Endothelial cell (in vitro differentiated cells): ENCODE measurements at regions not wholly inside any gene's neighbourhood (a gene's known extent, or its start where the extent isn't known, plus 50 kb on each side); places are given as distances from the start of the nearest gene placed in this dataset.

ENCODE experiments used
- DNase-seq: peaks from one replicate; pipeline ENCODE4 v3.0.0; 2021; ENCODE audit warnings: low spot score
- H3K27ac Mint-ChIP-seq: one replicate; pipeline ENCODE4 v1.8.0; 2021; ENCODE audit warnings: mixed read lengths, inconsistent platforms; ENCODE audit not compliant: unreplicated experiment
- H3K27me3 Mint-ChIP-seq: one replicate; pipeline ENCODE4 v1.8.0; 2021; ENCODE audit warnings: mild to moderate bottlenecking, moderate library complexity, mixed read lengths, inconsistent platforms; ENCODE audit not compliant: unreplicated experiment
- H3K36me3 Mint-ChIP-seq: one replicate; pipeline ENCODE4 v1.8.0; 2021; ENCODE audit warnings: mild to moderate bottlenecking, low read depth, mixed read lengths, inconsistent platforms; ENCODE audit not compliant: unreplicated experiment
- H3K4me1 Mint-ChIP-seq: one replicate; pipeline ENCODE4 v1.8.0; 2021; ENCODE audit warnings: mild to moderate bottlenecking, mixed read lengths, inconsistent platforms; ENCODE audit not compliant: unreplicated experiment
- H3K4me3 Mint-ChIP-seq: one replicate; pipeline ENCODE4 v1.8.0; 2021; ENCODE audit warnings: mild to moderate bottlenecking, mixed read lengths, inconsistent platforms; ENCODE audit not compliant: unreplicated experiment
- H3K9me3 Mint-ChIP-seq: one replicate; pipeline ENCODE4 v1.8.0; 2021; ENCODE audit warnings: mixed read lengths, inconsistent platforms; ENCODE audit not compliant: unreplicated experiment
- TF ChIP-seq, protein P1 (sequence below): fragments of 200-600 bp; sonication (generic); IDR thresholded peaks from one replicate; pipeline ENCODE4 v1.5.0; 2021; ENCODE audit warnings: antibody characterized with exemption; ENCODE audit not compliant: unreplicated experiment

DNA sequence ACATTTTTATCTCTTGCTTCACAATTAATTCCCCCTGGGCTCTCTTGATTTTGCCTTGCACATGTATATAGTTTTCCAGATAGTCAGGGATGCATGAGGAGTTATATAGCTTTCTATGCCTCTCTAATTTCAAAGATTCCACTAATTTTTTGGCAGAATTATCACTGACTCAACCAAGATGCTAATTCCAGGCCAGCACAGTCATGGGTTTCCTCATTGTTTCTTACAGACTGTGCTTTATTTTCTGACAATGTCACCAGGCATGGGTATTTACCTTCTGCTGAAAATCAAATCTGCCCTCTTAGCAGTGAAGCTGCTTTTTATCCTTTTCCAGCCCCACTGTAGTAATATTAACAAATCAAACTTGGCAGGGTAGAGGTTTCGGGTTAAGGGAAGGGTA, 1520.6 kb upstream of the CADM2 start:
- no peak for DNase-seq
- no peak overlapping the region for H3K27ac Mint-ChIP-seq

DNA sequence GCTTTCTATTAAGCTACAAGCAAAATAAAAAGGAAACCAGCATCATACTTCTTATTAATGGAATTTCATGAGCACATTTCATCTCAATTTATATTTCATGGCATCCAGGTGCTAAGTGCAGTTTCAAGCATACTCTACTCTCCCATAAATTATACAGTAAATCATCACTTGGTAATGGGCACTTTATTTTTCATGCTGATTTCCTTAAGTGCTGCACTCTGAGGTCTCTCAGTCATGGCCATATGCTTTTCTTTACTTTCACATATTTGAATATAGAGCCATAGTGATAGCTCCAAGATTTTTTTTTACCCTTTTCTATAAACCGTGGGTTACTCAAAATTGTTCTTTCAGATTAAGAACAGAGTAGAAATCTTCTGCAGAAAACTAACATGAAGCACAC, 1505.7 kb upstream of the CADM2 start:
- H3K27ac Mint-ChIP-seq, result no peak overlapping the region
- peaks cover 3% of the 10 kb centered on the region for H3K4me1 Mint-ChIP-seq
- DNase-seq, result no peak
- no peaks in the 10 kb centered on the region for H3K27me3 Mint-ChIP-seq
- no peaks in the 10 kb centered on the region for H3K9me3 Mint-ChIP-seq
- no peaks in the 10 kb centered on the region for H3K36me3 Mint-ChIP-seq
- no peak overlapping the region for H3K4me3 Mint-ChIP-seq
- TF ChIP-seq, protein P1, sequence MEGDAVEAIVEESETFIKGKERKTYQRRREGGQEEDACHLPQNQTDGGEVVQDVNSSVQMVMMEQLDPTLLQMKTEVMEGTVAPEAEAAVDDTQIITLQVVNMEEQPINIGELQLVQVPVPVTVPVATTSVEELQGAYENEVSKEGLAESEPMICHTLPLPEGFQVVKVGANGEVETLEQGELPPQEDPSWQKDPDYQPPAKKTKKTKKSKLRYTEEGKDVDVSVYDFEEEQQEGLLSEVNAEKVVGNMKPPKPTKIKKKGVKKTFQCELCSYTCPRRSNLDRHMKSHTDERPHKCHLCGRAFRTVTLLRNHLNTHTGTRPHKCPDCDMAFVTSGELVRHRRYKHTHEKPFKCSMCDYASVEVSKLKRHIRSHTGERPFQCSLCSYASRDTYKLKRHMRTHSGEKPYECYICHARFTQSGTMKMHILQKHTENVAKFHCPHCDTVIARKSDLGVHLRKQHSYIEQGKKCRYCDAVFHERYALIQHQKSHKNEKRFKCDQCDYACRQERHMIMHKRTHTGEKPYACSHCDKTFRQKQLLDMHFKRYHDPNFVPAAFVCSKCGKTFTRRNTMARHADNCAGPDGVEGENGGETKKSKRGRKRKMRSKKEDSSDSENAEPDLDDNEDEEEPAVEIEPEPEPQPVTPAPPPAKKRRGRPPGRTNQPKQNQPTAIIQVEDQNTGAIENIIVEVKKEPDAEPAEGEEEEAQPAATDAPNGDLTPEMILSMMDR, result no peak

More for the DNA sequence above, 1520.6 kb upstream of the CADM2 start:
- Mint-ChIP-seq H3K4me3 (no peak overlapping the region), H3K27me3 (no peaks in the 10 kb centered on the region), H3K4me1 (peaks cover 6% of the 10 kb centered on the region), H3K9me3 (no peaks in the 10 kb centered on the region), H3K36me3 (no peaks in the 10 kb centered on the region)
- TF ChIP-seq, protein P1, result no peak

DNA sequence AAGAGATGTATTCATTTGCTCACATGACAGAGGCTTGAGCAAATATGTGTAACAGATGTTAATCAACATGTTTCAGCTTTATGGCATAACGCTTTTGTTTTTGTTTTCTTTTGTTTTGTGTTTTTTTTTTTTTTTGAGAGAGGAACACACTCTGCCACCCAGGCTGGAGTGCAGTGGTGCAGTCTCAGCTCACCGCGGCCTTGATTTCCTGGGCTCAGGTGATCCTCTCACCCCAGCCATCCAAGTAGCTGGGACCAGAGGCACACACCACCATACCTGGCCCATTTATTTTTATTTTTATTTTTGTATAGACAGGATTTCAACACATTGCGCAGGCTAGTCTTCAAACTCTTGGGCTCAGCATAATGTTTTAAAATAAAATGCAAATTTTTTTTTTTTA, 1504.4 kb upstream of the CADM2 start:
- Mint-ChIP-seq H3K27me3 (no peaks in the 10 kb centered on the region), H3K9me3 (no peaks in the 10 kb centered on the region), H3K4me3 (no peak overlapping the region), H3K27ac (no peak overlapping the region), H3K36me3 (no peaks in the 10 kb centered on the region), H3K4me1 (peaks cover 3% of the 10 kb centered on the region)
- no peak for DNase-seq
- TF ChIP-seq, protein P1, result no peak

DNA sequence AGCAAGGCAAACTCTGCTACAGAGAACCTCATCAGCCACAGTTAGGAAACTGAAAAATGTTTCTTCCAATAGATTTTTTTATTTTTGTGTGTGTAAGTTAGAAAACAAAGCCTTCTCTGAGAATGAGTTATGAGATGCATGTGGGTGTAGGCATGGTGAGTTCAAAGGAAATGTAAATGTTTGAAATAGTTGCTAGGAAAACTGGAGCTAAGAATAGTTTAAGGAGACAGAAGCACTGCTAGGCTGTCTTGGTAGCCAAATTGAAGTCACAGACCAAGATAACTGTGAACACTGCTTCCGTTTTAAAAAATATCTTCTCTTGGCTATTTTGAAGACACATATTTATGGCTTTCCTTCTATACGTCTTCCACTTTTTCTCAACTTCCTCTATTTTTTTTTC, 1501.2 kb upstream of the CADM2 start:
- Mint-ChIP-seq H3K4me1 (peaks cover 3% of the 10 kb centered on the region), H3K27ac (no peak overlapping the region), H3K36me3 (no peaks in the 10 kb centered on the region), H3K27me3 (no peaks in the 10 kb centered on the region), H3K4me3 (no peak overlapping the region), H3K9me3 (no peaks in the 10 kb centered on the region)
- TF ChIP-seq, protein P1, result no peak
- no peak for DNase-seq

DNA sequence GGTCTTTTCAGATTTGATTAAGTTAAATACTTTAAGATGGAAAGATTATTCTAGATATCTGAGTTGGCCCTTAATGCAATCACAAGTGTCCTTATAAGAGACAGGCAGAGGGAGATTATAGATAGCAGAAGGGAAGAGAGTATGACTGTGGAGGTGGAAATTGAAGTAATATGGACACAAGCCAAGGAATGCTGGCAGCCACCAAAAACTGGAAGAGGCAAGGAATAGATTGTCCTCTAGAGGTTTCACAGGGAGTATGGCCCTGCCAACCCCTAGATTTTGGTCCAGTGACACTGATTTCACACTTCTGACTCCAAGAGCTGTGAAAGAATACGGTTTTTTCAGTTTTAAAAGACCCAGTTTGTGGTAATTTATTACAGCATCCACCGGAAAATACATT, 1498.7 kb upstream of the CADM2 start:
- no peaks in the 10 kb centered on the region for H3K4me1 Mint-ChIP-seq
- no peak for DNase-seq
- H3K4me3 Mint-ChIP-seq, result no peak overlapping the region
- no peak overlapping the region for H3K27ac Mint-ChIP-seq
- no peaks in the 10 kb centered on the region for H3K27me3 Mint-ChIP-seq
- TF ChIP-seq, protein P1, result no peak
- no peaks in the 10 kb centered on the region for H3K9me3 Mint-ChIP-seq
- H3K36me3 Mint-ChIP-seq, result no peaks in the 10 kb centered on the region
